IPS-NIHi11 (cell line): ENCODE measurements at regions not wholly inside any gene's neighbourhood (a gene's known extent, or its start where the extent isn't known, plus 50 kb on each side); places are given as distances from the start of the nearest gene placed in this dataset.
"Not testable (repeated sequence)": the region's sequence is repeated elsewhere in the genome, so short reads cannot be mapped to it uniquely, and the experiment has no call there.

ENCODE experiments used
- DNase-seq: peaks from one replicate; pipeline ENCODE4 v3.0.0; 2012; ENCODE audit warnings: mixed read lengths, low spot score

- DNase-seq = not testable (repeated sequence)
Observed at GRCh38 chr18:46229641-46230040, 125.5 kb downstream of the HAUS1 start.

DNA sequence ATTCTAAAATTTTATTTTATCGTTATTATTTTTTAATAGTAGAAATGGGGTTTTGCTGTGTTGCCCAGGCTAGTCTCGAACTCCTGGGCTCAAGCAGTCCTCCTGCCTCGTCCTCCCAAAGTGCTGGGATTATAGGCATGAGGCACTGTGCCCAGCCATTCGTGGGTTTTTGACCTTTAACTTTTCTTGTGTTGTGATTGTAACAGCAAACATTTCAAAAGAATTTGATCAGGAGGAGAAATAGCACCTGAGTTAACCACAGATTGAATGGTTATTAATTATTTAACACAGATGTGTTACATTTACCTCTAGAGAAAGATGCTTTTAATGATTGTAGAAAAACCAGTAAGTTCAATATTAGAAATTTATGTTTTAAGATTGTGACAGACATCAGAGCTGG, 132.0 kb downstream of the HAUS1 start:
- DNase-seq = no peak

- no peak for DNase-seq
Observed at GRCh38 chr18:46237891-46238290, 133.7 kb downstream of the HAUS1 start.

- DNase-seq = no peak
Observed at GRCh38 chr18:46239549-46239948, 135.4 kb downstream of the HAUS1 start.

GRCh38 chr18:46239998-46240397, 135.8 kb downstream of the HAUS1 start:
- no peak for DNase-seq

DNA sequence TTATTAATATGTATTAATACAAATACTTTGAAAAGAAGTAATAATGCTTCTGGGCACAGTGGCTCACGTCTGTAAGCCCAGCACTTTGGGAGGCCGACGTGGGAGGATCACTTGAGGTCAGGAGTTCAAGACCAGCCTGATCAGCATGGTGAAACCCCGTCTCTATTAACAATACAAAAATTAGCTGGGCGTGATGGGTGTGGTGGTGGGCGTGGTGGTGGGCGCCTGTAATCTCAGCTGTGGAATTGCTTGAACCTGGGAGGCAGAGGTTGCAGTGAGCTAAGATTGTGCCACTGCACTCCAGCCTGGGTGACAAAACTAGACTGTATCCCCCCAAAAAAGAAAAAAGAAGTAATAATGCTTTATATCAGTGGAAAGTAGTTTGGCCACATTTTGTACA, 137.2 kb downstream of the HAUS1 start:
- not testable (repeated sequence) for DNase-seq

DNA sequence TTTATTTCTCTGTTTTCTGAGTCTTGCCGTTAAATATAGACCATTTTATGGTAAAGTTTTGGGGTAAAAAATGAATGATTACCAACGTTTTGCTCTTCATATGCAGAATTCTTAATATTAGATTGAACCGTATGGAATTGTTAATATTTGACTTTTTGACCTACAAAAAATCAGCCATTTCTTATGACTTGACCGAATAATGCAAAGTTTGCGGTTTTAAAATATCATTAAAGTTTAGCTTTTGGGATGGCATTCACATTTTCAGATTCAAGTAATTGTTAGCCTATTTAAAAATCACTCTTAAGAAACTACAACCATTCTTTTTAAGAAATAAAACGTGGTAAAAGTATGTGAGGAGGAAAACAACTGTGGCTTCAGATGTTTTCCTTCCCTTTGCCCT, 138.0 kb downstream of the HAUS1 start:
- DNase-seq = no peak

DNA sequence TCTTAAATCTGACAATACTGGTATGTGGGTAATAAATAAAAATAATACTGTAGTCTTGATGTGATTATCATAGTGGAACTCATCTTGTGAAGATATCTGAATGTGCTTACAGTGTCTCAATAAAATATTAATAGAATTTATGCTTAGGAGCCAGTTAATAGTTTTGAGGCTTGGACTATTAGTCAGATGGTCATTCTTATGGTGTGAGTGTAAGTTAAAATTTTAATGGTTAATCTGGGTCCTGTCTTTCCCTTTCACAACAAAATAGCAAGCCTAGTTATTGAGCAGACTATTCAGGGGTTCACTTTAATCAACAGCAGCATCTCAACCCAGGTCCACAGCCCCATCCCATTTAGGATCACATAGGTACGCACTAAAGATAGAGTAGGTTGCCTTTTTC, 138.9 kb downstream of the HAUS1 start:
- no peak for DNase-seq

DNA sequence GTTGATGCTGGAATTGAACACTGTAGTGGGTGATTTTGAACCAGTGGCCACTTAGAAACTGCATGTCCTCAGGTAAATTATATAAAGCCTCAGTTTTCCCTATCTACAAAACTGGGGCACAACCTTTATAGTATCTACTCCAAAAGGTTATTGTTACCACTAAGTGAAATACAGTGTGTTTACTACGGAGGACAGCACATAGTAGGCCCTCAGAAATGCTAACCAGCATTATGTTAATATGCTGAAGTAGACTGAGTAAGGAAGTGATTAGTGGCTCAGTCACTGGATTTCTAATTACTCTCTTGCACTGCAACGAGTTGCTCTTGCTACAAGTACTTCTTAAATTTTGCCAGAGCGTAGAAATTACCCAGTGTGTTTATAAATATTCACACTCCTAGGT, 139.5 kb downstream of the HAUS1 start:
- no peak for DNase-seq

DNA sequence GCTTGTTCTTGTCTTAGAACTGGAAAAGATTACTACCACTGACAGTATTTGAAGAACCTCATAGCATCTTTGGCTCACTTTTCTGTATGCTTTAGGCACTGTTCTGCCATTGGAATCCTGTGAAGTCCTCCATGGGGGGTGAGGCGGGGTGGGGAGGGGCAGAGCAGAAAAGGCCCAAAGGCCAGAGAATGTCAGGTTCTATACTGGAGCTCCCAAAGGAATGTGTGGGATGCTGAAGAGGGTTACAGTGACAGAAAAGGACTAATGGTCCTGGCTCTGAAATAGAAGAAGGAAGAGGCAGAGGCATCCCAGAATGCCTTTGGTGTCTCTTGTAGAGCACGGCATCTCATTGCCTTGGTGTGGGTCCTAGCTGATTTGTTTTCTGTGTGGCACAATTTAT, 141.9 kb downstream of the HAUS1 start:
- no peak for DNase-seq

DNA sequence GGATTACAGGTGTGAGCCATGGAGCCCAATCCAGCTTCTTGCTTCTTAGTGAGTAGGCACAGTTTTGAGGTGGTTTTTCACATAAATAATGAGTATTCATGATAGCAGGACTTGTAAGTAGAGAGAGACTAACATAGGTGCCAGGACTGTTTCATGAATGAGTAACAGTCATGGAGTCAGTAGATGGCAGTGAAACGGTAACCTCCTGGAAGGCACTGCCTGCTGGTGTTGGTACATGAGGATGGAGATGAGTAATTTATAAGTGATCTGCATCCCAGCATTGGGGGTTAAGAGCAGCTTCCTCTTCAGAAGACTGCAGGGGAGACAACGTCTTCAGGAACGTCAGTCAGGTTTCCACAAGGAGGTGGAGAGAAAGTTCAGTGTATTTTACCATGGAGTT, 143.8 kb downstream of the HAUS1 start:
- no peak for DNase-seq

- DNase-seq = peak; percentile 42
Observed at GRCh38 chr18:46250084-46250811, 146.1 kb downstream of the HAUS1 start.

DNA sequence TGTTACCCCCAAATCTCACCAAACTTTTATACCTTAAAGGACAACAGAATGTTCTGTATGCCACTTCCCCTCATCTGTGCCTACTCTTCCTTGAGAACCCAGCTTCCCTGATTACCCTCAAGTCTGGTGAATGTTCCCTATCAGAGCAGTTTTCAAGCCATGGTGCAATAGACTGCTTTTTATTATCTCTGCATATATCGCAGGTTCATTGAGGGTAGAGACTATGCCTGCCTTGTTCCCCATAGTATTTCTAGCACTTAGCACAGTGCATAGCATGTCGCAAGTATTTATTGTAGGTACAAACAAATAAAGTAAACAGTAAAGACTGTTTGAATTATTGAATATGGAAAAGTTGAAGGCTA, 146.6 kb downstream of the HAUS1 start:
- DNase-seq = no peak

DNA sequence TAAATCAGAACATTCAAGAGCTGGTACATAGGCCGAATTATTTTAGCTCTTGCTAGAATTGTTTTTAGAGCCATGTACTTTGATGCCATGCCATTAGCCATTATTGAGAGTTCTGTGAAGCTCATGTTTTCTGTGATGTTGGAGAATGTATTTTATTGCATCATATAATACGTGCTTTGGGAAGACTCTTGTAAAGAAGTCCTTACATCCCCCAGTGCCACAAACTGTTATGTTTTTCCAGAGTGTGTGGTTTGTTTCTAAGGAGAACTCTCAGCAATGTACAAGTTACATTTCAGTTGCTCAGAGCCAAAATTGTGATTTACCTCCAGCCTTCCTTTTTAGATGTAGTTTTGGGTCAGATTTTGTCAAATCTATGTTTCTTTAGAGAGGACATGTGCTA, 148.6 kb downstream of the HAUS1 start:
- no peak for DNase-seq

DNA sequence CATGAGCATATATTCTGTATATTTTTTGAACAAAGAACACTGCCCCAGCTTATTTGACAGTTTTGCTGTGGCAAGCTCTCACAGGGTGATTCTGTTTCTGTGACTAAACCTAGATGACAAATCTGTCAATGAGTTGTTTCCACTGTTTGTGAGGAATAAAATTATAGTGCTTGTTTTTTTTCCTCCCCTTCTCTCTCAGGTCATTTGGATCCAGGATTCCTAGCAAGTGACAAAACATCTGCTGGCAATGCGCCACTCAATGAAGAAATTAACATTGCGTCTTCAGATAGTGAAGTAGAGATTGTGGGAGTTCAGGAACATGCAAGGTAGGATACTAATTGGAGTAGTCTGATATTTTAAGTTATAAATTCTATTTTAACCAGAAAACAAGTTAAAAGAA, 149.3 kb downstream of the HAUS1 start:
- DNase-seq = no peak

- no peak for DNase-seq
Observed at GRCh38 chr18:46256078-46256477, 151.9 kb downstream of the HAUS1 start.

- DNase-seq = no peak
Observed at GRCh38 chr18:46257366-46257765, 153.2 kb downstream of the HAUS1 start.

DNA sequence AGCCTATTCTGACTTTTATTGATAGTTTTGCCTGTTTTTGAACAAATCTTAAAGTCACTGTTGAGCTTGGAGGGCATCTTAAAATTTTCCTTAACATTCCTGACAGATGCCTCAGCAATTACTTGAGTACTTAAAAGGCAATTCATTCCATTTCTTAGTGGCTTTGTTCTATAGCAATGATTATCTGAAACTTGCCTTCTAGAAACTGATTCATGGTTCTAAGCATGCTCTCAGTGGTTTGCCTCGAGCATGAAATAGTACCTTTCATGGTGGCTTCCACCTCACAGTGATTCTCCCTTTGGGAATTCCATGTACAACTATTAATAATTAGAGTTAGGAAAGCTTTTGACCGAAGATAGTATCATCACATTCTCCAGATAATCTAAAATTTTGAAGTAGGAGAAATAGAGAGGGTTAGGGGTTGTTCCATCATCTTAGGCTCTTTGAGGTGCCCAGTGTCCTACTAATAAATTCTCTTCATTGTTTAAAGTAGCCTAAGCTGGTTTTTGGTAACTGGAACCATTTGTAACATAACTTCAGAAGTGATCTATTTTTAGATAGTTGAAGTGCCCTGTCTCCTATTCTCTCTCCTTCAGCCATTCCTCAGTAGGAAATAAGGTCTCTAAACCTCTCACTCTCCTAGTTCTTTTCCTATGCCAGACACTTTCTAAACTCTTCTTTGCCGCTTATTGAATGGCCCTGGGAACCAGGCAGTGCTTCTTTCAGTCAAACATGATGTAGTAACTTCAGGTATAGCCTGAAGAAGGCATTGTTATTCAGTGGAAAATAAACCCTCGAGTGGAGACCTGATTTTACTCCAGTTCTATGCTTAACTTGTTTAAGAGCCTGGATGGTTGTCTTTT, 156.1 kb downstream of the HAUS1 start:
- no peak for DNase-seq

- no peak for DNase-seq
Observed at GRCh38 chr18:46260879-46261143, 156.6 kb downstream of the HAUS1 start.

DNA sequence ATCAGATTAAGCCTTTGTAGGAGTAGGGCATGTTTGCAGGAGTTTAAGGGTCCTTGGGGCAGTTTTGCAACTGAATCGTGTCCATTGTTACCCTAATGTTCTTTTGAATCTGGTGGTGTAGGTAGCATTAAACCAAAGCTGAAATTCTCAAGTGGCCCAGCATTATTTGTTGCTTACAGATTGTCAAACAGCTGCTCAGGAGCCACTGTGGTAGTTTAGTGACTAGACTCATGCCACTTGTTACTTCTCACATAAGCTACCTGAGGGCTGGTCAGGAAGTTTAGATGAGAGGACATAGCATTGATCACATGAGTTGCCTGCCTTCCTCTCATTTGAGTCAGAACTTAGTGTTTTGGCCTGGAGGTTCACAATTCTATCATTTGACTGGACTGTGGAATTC, 157.6 kb downstream of the HAUS1 start:
- peak; percentile 9 for DNase-seq

GRCh38 chr18:46262856-46263255, 158.7 kb downstream of the HAUS1 start:
- DNase-seq = no peak

- no peak for DNase-seq
Observed at GRCh38 chr18:46264255-46264654, 160.1 kb downstream of the HAUS1 start.

GRCh38 chr18:46265196-46266156, 161.3 kb downstream of the HAUS1 start:
- no peak for DNase-seq
